ENCODE measurements at regions not wholly inside any gene's neighbourhood (a gene's known extent, or its start where the extent isn't known, plus 50 kb on each side); places are given as distances from the start of the nearest gene placed in this dataset.

DNA sequence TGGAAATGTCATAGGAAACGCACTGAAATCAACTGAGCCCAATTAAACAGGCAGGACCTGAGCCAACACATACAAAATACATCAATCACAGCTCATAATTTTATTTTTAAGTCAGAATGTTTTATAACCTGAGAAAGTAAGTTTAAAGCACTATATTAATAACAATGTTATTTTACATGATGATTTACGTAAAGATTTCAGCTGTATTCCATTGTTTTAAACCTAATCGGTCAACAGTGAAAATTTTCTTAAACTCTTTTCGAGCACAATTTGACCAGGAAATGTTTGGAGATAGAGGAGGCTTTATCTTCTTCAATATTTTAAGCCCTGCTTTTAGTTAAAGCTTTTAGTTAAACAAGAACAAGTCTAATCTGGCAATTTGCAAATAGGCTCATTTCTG is 201.8 kb upstream of the TOX3 start:
- no peaks in the 10 kb centered on the region for H3K36me3 ChIP-seq
- intact Hi-C loops (cut with DNase I) = no loop called here
- no peak for DNase-seq
- TF ChIP-seq, protein P1, sequence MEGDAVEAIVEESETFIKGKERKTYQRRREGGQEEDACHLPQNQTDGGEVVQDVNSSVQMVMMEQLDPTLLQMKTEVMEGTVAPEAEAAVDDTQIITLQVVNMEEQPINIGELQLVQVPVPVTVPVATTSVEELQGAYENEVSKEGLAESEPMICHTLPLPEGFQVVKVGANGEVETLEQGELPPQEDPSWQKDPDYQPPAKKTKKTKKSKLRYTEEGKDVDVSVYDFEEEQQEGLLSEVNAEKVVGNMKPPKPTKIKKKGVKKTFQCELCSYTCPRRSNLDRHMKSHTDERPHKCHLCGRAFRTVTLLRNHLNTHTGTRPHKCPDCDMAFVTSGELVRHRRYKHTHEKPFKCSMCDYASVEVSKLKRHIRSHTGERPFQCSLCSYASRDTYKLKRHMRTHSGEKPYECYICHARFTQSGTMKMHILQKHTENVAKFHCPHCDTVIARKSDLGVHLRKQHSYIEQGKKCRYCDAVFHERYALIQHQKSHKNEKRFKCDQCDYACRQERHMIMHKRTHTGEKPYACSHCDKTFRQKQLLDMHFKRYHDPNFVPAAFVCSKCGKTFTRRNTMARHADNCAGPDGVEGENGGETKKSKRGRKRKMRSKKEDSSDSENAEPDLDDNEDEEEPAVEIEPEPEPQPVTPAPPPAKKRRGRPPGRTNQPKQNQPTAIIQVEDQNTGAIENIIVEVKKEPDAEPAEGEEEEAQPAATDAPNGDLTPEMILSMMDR (IDR thresholded peaks at IDR 0.05) = no peak
- no peak for TF ChIP-seq POLR2A (IDR thresholded peaks at IDR 0.05)
- no peaks in the 10 kb centered on the region for H3K9me3 ChIP-seq
- no peak overlapping the region for H3K4me3 ChIP-seq
- H3K27ac ChIP-seq = no peak overlapping the region
- no peaks in the 10 kb centered on the region for H3K4me1 ChIP-seq
- H3K27me3 ChIP-seq = peaks cover 0 to 36% (median 0%) of the 10 kb centered on the region in 4 donors
- 60 to 61% methylated on average over 4 of the region's 4 CpGs for WGBS, 2 donors

DNA sequence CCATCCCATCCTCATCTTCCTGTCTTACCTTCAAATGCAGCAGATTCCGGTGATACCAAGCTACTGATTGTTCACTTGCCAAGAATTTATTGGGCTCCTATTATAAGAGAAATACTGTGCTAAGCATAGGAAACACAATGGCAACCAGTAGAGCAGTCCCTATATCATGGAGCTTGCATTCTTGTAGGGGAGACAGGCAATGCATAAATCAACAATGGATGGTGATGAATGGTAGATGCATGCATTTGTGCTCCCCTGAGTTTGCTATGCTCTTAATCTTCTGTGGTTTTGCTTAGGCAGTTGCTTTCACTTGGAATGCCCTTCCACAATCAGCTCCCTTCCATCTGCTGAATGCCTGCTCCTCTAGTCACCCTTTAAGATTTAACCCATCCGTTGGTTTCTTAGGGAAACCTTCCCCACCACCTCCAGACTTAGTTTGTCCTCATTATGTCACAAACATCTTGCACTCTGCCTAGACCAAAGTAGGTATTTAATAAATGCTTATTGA is 200.2 kb upstream of the TOX3 start:
- Histone ChIP-seq H3K36me3 (no peaks in the 10 kb centered on the region), H3K27ac (no peak overlapping the region), H3K4me1 (no peaks in the 10 kb centered on the region), H3K27me3 (peaks cover 0 to 38% (median 0%) of the 10 kb centered on the region in 4 donors), H3K9me3 (no peaks in the 10 kb centered on the region), H3K4me3 (no peak overlapping the region)
- DNase-seq = no peak
- intact Hi-C loops (cut with DNase I) = no loop called here
- 53 to 71% methylated on average over 1 to 2 of the region's 2 CpGs for WGBS, 2 donors
- TF ChIP-seq, protein P1 (IDR thresholded peaks at IDR 0.05) = no peak
- no peak for TF ChIP-seq POLR2A (IDR thresholded peaks at IDR 0.05)

DNA sequence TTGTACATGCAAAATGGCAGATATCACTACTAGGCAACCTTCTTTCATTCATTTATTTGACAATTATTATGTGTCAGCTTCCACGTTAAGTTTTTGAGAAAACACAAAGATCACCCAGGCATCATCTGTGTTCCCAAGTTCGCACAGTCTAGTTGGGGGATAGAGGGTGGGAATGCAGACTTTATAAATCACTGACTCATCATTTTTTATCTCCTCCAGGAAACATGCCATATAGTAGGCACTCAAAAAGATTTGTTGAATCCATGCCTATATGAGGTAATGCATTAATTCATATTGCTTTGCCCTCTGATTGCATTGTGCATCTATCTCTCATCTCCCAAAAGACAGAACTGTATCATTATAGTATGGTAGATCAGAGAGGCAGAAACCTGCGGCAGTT is 196.8 kb upstream of the TOX3 start:
- no peak overlapping the region for H3K27ac ChIP-seq
- peaks cover 0 to 45% (median 0%) of the 10 kb centered on the region in 4 donors for H3K27me3 ChIP-seq
- H3K4me1 ChIP-seq = no peaks in the 10 kb centered on the region
- TF ChIP-seq, protein P1 (IDR thresholded peaks at IDR 0.05) = no peak
- TF ChIP-seq POLR2A (IDR thresholded peaks at IDR 0.05) = no peak
- H3K36me3 ChIP-seq = no peaks in the 10 kb centered on the region
- DNase-seq = no peak
- 86 to 87% methylated on average over 3 of the region's 3 CpGs for whole genome bisulfite sequencing, 2 donors
- H3K4me3 ChIP-seq = no peak overlapping the region
- H3K9me3 ChIP-seq = no peaks in the 10 kb centered on the region
- intact Hi-C loops (cut with DNase I) = no loop called here

DNA sequence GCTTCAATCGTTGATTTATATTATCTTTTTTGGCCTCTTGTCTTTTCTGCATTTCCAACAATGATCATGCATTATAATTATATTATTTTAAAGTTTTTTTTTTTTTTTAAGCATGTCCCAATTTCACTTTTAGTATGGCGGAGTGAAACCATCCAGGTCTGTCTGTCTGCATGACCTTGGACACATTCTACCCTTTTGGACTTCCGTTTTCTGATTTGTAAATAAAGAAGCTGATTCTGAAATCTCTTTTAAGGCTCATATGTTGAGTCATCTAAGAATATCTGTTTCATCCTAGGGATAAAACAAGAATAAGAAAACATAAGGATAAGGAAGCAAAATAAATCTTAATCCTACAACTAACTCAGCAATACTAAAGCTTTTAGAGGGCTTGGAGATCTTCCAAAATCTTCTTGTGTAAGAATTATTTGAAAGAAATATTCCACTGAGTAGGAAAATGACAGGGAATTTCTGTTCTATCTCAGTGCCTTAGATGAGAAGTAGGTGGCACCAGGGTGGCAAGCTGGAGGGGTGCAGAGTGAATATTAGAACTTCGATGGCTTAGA is 195.7 kb upstream of the TOX3 start:
- peaks cover 0 to 50% (median 0%) of the 10 kb centered on the region in 4 donors for H3K27me3 ChIP-seq
- intact Hi-C loops (cut with DNase I) = no loop called here
- H3K36me3 ChIP-seq = no peaks in the 10 kb centered on the region
- TF ChIP-seq POLR2A (IDR thresholded peaks at IDR 0.05) = no peak
- TF ChIP-seq, protein P1 (IDR thresholded peaks at IDR 0.05) = no peak
- H3K27ac ChIP-seq = no peak overlapping the region
- no peak for DNase-seq
- no peak overlapping the region for H3K4me3 ChIP-seq
- H3K9me3 ChIP-seq = no peaks in the 10 kb centered on the region
- H3K4me1 ChIP-seq = no peaks in the 10 kb centered on the region
- 41 to 55% methylated on average over 4 of the region's 4 CpGs for WGBS, 2 donors

DNA sequence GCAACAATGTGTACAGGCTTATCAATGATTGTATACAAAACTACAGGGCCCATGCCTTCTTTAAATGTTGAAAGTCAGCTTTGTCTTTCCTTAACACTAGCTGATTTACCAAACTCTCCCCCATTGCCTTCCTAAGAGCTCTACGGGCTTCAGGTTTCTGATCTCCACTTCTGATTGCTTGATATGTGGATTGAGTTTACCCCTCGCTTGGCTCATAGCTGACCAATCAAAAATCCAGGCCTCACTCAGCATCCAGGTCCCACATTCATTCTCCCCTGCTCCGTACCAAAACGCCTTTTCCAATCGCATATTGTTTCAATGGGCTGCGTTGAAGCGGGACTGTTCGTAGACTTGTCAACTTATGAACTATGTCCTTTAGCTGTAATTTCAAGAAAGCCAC is 195.1 kb upstream of the TOX3 start:
- no peak for DNase-seq
- no peak for TF ChIP-seq POLR2A (IDR thresholded peaks at IDR 0.05)
- TF ChIP-seq, protein P1 (IDR thresholded peaks at IDR 0.05) = no peak
- WGBS, 2 donors = 93% methylated on average over 8 of the region's 8 CpGs
- H3K4me1 ChIP-seq = no peaks in the 10 kb centered on the region
- peaks cover 0 to 53% (median 0%) of the 10 kb centered on the region in 4 donors for H3K27me3 ChIP-seq
- H3K36me3 ChIP-seq = no peaks in the 10 kb centered on the region
- H3K4me3 ChIP-seq = no peak overlapping the region
- no peaks in the 10 kb centered on the region for H3K9me3 ChIP-seq
- intact Hi-C loops (cut with DNase I) = no loop called here
- H3K27ac ChIP-seq = no peak overlapping the region
